ENCODE measurements at regions not wholly inside any gene's neighbourhood (a gene's known extent, or its start where the extent isn't known, plus 50 kb on each side); places are given as distances from the start of the nearest gene placed in this dataset.

DNA sequence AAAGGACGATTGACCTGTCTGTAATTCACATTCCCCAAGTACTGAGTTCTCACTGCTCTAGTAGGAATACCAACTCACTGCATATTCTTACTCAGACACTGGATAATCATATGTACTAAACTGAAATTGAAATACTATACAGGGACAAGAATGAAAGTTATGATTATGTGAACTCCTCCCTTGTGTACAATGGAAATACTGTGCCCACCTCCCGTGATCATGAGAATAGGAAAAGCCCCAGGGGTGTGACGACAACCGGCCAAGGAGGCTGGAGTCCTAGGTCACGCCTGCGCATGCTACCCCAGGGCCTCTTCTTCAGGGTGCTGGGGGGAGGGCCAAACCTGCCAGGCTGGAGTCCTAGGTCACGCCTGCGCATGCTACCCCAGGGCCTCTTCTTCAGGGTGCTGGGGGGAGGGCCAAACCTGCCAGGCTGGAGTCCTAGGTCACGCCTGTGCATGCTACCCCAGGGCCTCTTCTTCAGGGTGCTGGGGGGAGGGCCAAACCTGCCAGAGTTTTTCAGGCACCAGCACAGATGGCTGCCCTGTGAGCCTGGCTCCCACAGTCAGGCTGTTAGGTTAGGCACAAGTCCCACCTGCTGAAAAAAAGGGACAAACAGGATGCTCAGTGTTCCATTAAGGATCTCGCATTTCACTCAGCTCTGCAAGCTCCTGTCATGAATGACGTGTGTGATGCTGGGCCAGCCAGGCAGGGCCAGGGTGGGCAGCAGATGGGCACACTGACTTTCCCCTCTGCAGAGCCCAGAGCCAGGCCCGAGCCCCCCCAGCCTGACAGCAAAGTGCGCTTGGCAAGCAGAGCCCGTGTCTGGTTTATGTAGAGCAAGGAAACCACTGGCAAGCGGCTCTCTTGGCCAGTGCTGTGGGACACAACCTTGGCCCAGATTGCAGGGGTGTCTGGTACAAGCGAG lies 107.7 kb downstream of the FOXF2 start (continued):
- TF ChIP-seq FOS (IDR thresholded peaks at IDR 0.05; ENCODE audit: low read depth, low read length): no peak

GRCh38 chr6:1497761-1498105 lies 108.4 kb downstream of the FOXF2 start:
- H2BK20ac ChIP-seq (ENCODE audit: low read depth, low read length): no peak overlapping the region
- dilution Hi-C loops (cut with HindIII; ENCODE audit: low sequenced_read_pairs, unreplicated experiment): no loop called here
- in situ Hi-C loops (cut with MboI; ENCODE audit: low sequenced_read_pairs): no loop called here
- no peaks in the 10 kb centered on the region for H3K27me3 ChIP-seq (ENCODE audit: control insufficient read depth, insufficient read depth, low read length)
- 62% methylated on average over 3 of the region's 4 CpGs; no CpG with 5 or more reads in 1 of the 2 experiments for WGBS, 2 experiments (ENCODE audit: extremely low coverage in 2 of 2, insufficient read length in 1 of 2)
- no peaks in the 10 kb centered on the region for H4K20me1 ChIP-seq (ENCODE audit: insufficient read depth, low read length)
- H3K4me2 ChIP-seq (ENCODE audit: low read depth, low read length): no peak overlapping the region
- no peak overlapping the region for H2BK15ac ChIP-seq (ENCODE audit: low read depth, low read length)
- no peak overlapping the region for H3K4ac ChIP-seq (ENCODE audit: low read depth, low read length)
- no peak overlapping the region for H2AFZ ChIP-seq (replicated peaks; ENCODE audit: low read length, poor library complexity)
- DNase-seq (no peak), ATAC-seq (ENCODE audit: low read depth) (no peak)
- no peak overlapping the region for H2BK120ac ChIP-seq (ENCODE audit: low read depth, low read length)
- no peak overlapping the region for H3K56ac ChIP-seq (ENCODE audit: extremely low read depth, insufficient read depth, low read length)
- no peak overlapping the region for H3K27ac ChIP-seq (ENCODE audit: insufficient read depth, low read length)
- no peak overlapping the region for H2AK9ac ChIP-seq (replicated peaks; ENCODE audit: low read depth, low read length, poor library complexity)
- H3K9me3 ChIP-seq (ENCODE audit: control insufficient read depth, insufficient read depth, low read length): peaks cover 9% of the 10 kb centered on the region
- no peak overlapping the region for H4K5ac ChIP-seq (ENCODE audit: low read depth, low read length)
- POLR2A ChIA-PET (ENCODE audit: unreplicated experiment): no interaction called here
- H3K23ac ChIP-seq (ENCODE audit: low read depth, low read length): no peak overlapping the region
- H3K36me3 ChIP-seq (ENCODE audit: control insufficient read depth, insufficient read depth, low read length): no peaks in the 10 kb centered on the region
- no peaks in the 10 kb centered on the region for H3K79me1 ChIP-seq (ENCODE audit: low read depth in 1 of 2, low read length in 2 of 2)
- H3K4me1 ChIP-seq (ENCODE audit: control insufficient read depth, insufficient read depth, low read length): no peaks in the 10 kb centered on the region
- CTCF ChIA-PET: no interaction called here
- H3K18ac ChIP-seq (ENCODE audit: low read depth, low read length): no peak overlapping the region
- H4K8ac ChIP-seq (ENCODE audit: low read depth in 2 of 2, low read length in 2 of 2): no peak overlapping the region
- H3K9ac ChIP-seq (ENCODE audit: low read depth, low read length): no peak overlapping the region
- 0 out of 2 replicates have a peak, but pooled peaks cover 4% of the 10 kb centered on the region for H3K9me1 ChIP-seq (ENCODE audit: insufficient read depth, low read length)
- H3K4me3 ChIP-seq (ENCODE audit: insufficient read depth, low read depth, low read length): no peak overlapping the region
- no TSS peak for BruUV-seq (replicated peaks)
- no peak overlapping the region for H4K91ac ChIP-seq (ENCODE audit: insufficient read depth, low read depth, low read length)
- H3K14ac ChIP-seq (replicated peaks; ENCODE audit: low read depth, low read length): no peak overlapping the region
- no peak overlapping the region for H2AK5ac ChIP-seq (ENCODE audit: low read depth, low read length)
- intact Hi-C loops (cut with micrococcal nuclease): no loop called here
- no peak overlapping the region for H2BK5ac ChIP-seq (ENCODE audit: low read depth, low read length, poor library complexity, severe bottlenecking)
- TF ChIP-seq CTCF (conservative IDR thresholded peaks at IDR 0.05; ENCODE audit: low read depth, low read length) (no peak), SMC3 (IDR thresholded peaks at IDR 0.05; ENCODE audit: low read depth, low read length) (no peak), POLR2A (IDR thresholded peaks at IDR 0.05; ENCODE audit: low read depth, low read length) (no peak), NFE2L2 (IDR thresholded peaks at IDR 0.05; ENCODE audit: low read depth, low read length) (no peak), FOS (IDR thresholded peaks at IDR 0.05; ENCODE audit: low read depth, low read length) (no peak), MAZ (IDR thresholded peaks at IDR 0.05; ENCODE audit: borderline replicate concordance, low read depth, low read length) (no peak), BHLHE40 (IDR thresholded peaks at IDR 0.05; ENCODE audit: low read depth, low read length) (no peak), RCOR1 (IDR thresholded peaks at IDR 0.05; ENCODE audit: insufficient replicate concordance, low read length) (no peak), MAFK (IDR thresholded peaks at IDR 0.05; ENCODE audit: low read depth, low read length) (no peak), RFX5 (IDR thresholded peaks at IDR 0.05; ENCODE audit: low read depth, low read length) (no peak), CEBPB (IDR thresholded peaks at IDR 0.05; ENCODE audit: low read depth, low read length) (no peak), RAD21 (IDR thresholded peaks at IDR 0.05; ENCODE audit: low read length) (no peak), MXI1 (IDR thresholded peaks at IDR 0.05; ENCODE audit: borderline replicate concordance, low read depth, low read length) (no peak), CHD1 (IDR thresholded peaks at IDR 0.05; ENCODE audit: low read depth, low read length) (no peak)
- TF ChIP-seq, protein P1, sequence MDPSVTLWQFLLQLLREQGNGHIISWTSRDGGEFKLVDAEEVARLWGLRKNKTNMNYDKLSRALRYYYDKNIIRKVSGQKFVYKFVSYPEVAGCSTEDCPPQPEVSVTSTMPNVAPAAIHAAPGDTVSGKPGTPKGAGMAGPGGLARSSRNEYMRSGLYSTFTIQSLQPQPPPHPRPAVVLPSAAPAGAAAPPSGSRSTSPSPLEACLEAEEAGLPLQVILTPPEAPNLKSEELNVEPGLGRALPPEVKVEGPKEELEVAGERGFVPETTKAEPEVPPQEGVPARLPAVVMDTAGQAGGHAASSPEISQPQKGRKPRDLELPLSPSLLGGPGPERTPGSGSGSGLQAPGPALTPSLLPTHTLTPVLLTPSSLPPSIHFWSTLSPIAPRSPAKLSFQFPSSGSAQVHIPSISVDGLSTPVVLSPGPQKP (IDR thresholded peaks at IDR 0.05; ENCODE audit: borderline replicate concordance, low read depth, low read length): no peak

All from IMR-90 (cell line).